ENCODE measurements at regions not wholly inside any gene's neighbourhood (a gene's known extent, or its start where the extent isn't known, plus 50 kb on each side); places are given as distances from the start of the nearest gene placed in this dataset.
"Not testable (repeated sequence)": the region's sequence is repeated elsewhere in the genome, so short reads cannot be mapped to it uniquely, and the experiment has no call there.

DNA sequence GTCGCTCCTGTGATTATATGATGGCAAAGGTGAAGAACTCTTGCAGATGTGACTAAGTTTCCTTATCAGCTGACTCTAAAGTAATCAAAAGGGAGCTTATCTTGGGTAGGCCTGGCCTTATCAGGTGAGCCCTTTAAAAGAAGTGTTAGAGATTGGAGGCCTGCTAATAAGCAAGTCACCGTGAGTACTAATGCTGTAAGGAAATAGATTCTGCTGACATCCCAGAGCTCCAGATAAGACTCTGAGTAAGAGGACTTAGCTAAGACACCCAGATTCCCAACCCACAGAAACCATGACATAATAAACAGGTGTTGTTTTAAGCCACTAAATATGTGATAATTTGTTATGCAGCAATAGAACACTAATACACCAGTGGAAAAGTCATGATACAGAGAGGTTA lies 99.9 kb upstream of the FAM20A start:
- no peak for DNase-seq (ENCODE audit: low read depth in 2 of 2)

DNA sequence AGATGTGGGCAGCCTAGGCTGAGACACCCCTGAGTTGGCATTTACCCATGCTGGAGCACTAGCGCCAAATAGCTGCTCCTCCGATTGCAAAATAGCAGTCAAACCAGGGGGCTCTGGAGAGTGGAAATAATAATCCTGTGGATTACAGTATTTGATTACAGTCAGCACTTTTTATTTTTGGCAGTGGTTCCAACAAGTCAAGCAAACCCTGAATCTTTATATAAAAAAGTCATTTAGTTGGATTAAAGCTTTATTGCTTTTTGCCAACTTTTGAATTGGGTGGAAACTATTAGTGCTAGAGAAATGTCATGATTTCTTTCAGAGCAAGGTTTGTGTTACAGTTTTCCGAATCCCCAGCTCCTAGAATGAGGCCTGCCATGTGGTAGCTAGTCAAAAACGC lies 99.3 kb upstream of the FAM20A start:
- no peak for DNase-seq (ENCODE audit: low read depth in 2 of 2)

DNA sequence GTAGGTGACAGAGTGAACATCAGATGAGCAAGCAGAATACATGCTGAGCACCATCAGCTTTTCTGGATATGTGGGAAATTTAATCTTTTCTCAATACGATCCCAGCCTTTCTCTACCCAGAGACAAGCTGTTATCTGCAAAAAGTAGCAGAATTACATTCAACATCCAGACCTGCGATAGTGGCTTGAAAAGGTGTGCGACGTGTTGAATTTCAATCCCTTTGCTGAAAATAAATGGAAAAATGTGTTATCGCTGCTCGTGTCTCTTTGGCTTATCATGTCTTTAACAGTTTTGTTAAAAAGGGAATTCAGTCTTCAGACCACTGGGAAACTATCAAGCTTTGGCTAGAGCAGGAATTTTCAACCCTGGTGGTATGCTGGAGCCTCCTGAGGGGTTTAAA lies 98.8 kb upstream of the FAM20A start:
- no peak for DNase-seq (ENCODE audit: low read depth in 2 of 2)

DNA sequence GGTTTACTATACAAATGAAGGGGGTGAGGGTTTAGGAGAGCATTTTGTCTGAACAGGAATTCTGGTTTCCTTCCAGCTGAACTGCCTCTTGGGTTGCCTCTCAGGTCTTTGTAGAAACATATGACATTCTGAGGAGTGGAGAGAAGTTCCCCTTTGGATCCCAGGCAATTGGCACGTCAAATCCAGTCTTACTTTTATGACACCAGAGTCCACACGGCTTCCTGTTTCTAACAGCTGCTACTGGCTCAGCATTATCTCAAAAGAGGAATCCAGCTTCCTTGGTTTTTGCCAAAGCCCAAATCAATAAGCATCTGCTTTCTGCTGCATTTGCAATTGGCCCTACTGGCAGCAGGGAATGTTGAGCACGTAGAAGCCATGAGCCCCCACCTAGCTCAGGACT lies 97.6 kb upstream of the FAM20A start:
- DNase-seq (ENCODE audit: low read depth in 2 of 2), result no peak

DNA sequence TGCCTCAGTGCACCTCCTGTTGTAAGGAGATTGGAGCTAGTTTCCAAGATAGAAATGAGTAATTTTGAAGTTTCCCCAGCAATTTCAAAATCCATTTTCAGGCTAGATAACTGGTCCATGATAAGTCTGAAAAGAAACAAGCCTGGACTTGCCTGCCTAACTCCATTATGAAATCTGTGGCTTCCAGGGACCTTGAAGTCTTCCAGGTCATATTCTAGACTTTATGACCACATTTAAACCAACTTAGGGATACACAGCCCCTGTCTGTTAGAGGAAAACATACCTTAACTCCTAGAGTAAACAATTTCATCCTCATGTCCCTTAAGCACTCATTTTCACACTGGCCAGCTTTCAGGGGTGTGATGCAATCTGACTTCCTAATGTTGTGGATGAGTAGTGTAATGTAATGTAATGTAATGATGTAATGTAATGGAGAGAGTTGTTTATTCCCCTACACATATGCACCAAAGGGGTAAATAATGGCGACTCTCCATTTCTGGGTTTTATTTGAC lies 96.7 kb upstream of the FAM20A start:
- no peak for DNase-seq (ENCODE audit: low read depth in 2 of 2)

DNA sequence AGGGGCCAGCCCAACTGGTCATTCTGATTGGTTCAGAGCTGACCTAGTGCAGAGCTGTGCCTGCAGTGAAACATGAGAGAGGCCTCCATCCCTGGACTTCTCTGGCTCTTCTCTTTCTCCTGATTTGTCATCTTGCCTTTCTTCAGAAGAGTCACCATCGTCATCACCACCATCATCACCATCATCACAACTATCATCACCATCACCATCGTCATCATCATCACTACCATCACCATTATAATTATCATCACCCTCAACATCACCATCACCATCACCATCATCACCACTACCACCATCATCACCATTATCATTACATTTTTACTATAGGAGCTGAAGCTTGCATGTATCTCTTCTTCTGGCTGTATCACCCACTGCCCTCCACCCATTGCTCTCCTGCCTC lies 94.5 kb upstream of the FAM20A start:
- no peak for DNase-seq (ENCODE audit: low read depth in 2 of 2)

DNA sequence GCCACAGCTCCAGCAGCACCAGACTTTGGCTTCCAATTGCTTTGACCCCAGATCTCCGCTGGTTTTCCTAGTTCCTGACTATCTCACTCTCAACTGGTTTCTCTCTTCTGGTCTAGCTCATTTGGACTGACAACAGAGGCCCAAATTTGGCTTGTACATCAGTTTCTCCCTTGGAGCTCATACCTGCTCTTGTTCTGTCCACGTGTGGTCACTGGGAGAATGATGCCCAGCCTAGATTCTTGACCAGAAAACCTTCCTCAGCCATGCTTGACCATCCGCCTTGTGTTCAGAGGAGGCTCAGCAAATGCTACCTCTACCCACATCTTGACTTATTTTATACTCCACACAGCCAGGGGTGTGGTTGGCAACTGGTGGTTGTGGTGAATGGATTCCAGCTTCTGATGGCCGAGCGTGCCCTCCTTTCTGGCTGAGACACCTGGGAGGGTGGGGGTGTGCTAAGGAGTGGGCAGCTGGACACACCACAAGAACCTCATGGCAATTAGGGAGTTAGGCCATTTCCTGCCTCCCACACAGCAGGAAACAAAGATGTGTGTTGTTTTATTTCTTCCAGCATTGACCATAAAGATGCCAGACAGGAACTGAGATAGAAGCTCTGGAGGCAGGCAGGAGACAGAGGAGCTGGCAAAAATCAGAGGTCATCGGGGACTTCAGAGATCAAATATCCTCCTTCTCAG lies 93.8 kb upstream of the FAM20A start:
- no peak for DNase-seq (ENCODE audit: low read depth in 2 of 2)

DNA sequence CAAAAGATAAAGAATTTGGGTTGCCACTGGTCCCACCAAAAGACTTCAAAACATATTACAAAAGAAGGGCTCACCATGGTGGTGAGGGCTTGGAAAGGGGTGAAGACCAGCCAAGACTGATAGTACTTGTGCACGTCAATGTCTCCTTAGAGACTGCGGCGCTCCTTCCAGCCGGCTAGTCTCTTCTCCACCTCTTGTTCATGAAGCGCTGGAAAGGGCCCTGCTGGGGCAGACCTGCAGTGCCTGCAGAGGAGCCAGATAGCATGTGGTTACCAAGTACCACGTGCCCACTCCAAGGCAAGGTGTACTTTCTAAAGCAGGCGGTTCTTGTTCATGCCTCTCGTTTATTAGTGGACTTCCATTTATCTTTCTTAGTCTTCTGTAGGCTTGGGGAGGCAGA lies 92.7 kb upstream of the FAM20A start:
- no peak for DNase-seq (ENCODE audit: low read depth in 2 of 2)

DNA sequence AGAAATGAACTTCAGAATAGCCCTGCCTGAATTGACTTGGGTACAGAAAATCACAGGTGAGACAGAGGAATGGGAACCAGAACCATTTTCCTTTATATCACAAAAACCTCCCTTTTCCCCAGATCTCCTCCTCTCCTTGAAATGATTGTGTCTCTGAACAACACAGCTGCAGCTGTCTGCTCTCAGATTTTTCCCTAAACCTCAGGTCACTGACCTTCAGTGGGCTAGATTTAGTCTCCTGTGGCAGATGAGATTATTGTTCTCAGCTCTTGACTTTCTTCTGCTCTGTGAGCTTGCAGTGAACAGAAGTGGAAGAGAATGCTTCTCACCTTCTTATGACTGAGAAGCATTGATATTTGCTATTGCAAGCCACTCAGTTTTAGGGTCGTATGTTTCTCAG lies 92.3 kb upstream of the FAM20A start:
- DNase-seq (ENCODE audit: low read depth in 2 of 2), result no peak

DNA sequence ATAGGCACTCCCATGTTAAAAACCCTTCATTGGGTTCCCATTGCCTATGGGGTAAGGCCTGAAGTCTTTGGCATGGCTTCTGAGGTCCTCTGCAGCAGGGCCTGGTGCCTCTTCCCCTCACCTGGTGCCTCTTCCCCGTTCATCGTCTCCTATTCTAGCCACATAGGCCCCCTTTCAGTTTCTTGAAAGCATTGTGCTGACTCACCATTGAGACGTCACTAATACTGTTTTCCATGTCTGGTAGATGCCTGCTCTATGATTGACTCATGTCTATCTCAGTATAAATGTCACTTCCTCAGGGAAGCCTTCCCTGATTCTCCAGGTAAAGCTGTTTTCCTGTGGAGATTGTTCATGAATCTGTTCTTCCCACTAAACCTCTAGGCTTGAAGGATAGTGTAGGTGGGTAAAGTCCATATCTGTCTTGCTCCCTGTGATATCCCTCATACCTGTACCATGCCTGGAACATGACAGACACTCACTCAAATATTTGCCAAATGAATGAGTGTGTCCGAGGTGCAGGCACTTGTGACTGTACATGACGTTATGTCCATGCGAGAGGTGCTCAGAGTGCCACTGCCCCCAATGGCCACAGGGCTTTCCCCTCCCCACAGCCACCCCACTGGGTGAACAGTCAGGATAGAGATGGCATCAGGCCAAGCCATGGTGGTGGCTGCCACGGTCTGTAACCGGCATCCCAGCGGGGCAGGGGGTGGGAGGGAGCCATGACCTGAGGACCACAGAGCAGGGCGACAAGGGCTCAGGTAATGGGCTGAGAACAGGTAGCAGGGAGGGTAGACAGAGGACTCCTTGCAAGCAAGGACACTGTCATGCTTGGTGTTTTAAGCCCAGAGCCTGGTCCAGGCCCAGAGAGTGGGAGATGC lies 85.2 kb upstream of the FAM20A start:
- DNase-seq (ENCODE audit: low read depth in 2 of 2), result no peak

DNA sequence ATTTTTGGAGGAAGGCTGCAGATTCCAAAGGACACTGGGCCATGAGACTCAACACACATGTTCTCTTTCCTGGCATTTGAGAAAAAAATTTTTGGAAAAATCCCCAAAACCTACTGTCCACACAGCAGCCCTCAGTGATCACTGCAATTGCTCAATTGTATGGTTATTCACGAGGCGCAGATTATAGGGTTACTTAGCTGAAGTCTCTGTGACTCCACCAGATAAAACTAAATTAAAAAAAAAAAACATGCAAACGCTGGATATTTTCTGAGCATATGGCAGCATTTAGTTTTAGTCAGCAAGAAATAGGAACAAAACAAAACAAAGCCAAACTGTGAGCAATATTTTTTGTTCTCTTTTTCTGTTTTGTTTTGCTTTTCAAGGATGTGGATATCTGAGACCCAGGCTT lies 83.8 kb upstream of the FAM20A start:
- DNase-seq (ENCODE audit: low read depth in 2 of 2), result no peak

DNA sequence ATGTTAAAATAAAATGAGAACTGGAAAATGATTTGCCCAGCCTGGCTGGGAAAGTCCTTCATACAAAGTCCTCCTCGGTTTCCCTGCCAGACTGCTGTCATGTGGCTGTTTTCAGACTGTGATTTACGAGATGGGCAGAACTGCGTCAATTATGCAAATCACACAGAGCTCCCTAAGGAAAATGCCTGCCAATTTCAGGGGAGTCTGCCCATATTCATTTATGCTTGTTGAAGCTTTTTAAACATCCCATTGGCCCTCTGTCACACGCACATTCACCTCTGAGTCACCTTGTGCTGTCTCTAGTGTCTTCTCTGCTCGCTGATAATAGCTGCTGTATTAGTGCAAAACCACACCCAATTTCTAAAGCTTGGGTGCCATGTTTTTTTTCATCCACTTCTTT lies 81.7 kb upstream of the FAM20A start:
- no peak for DNase-seq (ENCODE audit: low read depth in 2 of 2)

DNA sequence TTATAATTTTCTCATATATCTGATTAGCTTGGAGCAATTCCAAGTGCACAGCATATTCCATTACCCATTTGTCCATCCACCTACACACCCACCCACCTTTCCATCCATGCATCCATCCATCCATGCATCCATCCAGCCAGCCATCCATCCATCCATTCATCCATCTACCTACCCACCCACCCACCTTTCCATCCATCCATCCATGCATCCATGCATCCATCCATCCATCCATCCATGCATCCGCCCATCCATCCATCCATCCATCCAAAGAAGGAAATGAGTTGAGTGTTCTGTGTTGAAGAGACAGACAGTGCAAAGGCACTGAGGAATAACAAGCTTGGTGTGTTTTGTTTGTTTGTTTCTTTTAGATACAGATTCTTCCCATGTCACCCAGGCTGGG lies 78.7 kb upstream of the FAM20A start:
- no peak for DNase-seq (ENCODE audit: low read depth in 2 of 2)

DNA sequence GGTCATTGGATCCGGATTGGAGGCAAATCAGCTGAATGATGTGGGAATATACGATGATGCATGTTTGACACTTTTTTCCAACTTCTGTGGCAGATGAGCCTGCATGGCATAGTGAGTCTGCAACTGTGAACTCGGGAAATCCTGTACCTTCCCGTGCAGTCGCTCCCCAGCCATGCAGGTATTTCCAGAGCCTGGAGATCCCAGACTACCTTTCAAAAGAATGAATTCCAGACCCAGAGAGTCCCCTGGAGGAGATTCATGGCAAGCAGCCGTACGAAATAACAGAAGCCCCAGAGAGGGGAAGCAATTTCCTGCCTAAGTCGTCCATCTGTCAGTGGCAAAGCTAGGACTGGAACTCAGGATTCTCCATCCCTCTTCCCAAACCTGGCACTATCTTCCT lies 75.7 kb upstream of the FAM20A start:
- no peak for DNase-seq (ENCODE audit: low read depth in 2 of 2)

DNA sequence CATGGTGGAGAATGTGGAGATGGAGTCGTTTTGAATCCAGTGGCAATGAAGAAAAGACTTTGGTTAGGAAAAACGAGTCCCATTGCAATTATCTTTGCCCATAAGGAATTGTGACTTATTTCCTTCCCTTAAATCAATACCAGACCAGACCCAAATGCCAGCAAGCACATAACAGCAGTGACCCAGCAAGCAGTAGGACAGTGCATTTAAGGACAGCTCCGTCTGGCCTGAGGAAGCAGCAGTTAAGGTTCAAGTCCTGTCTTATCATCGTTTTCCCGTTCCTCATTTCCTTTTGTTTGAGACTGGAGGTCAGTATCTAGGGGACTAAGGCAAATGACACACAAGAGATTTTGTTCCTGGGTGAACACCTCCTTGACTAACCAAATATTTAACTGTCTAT lies 74.6 kb upstream of the FAM20A start:
- DNase-seq (ENCODE audit: low read depth in 2 of 2), result no peak

DNA sequence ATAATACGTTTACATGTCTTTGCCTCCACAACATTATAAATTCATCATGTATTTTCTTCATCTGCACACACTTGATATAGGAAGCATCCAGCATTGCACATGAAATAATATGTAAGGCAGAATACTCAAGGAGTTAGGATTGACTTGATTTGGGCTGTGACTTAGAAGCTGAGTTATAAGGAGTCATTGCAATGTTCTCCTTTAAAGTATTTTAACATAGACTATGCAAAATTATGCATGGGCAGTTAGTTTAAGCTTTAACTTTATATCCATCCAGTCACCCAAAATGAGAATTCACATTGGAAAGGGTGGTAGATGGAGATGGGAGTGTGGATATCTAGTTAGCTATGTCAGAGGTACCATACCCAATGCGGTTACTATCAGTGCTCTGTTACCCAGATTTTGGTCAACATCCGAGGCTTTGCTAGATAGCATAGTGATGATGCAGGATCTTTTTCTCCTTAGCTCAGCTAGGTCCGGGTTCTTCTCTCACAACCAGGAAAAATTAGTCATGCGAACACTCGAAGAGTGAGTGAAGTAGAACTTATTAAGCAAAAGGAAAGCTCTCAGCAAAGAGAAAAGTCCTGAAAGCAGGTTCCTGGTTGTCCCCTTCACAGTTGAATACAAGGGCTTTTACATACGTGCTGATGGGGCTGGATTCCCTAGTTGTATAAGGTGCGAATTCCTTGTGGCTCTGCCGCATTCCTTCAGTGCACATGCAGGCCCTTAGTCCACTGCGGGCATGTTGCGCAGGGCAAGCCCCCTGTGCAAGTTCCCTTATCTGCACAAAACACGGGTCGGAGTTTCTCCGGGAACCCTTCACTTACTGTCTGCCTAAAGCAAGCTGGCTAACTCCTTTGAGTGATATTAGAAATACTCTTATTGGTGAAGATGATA lies 73.1 kb upstream of the FAM20A start:
- no peak for DNase-seq (ENCODE audit: low read depth in 2 of 2)

DNA sequence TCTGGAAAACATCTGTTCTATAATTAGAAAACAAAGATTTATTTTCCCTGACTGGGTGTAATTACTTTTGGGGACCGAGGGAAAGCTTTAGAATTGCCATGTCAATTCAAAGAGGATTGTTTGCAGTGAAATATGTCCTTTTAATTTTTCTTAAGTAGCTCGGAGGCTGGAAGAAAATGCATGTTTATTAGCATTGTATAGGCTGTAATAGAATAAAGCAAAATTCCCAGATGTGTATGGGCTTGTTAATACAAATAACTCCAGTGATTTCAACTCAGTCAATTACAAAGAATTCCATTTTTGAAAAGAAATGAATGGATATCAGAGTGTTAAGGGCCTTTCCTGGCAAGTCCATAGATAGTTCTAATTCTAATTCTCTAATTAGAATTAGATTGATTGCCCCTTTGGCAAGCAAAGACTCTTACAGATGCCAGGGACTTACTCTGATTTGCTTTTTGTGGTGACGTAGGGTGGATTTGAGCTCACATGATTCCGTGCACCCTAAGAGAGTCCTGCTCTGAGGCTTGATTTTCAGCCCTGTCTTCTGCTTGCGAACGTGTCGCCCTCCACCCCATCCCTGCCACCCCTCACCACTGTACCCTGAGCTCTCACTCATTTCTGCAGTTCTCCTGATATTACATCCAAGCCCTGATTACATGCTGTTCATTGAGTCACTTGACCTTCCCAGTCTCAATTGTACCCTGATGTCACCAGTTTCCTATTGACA lies 70.0 kb upstream of the FAM20A start:
- DNase-seq (ENCODE audit: low read depth in 2 of 2), result no peak

DNA sequence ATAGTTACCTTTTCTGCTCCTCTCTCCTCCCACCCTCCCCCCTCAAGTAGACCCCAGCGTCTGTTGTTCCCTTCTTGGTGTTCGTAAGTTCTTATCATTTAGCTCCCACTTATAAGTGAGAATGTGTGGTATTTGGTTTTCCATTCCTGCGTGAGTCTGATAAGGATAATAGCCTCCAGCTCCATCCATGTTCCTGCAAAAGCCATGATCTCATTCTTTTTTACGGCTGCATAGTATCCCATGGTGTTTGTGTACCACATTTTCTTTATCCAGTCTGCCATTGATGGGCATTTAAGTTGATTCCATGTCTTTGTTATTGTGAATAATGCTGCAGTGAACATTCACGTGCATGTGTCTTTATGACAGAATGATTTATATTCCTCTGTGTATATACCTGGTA lies 65.3 kb upstream of the FAM20A start:
- not testable (repeated sequence) for DNase-seq (ENCODE audit: low read depth in 2 of 2)

DNA sequence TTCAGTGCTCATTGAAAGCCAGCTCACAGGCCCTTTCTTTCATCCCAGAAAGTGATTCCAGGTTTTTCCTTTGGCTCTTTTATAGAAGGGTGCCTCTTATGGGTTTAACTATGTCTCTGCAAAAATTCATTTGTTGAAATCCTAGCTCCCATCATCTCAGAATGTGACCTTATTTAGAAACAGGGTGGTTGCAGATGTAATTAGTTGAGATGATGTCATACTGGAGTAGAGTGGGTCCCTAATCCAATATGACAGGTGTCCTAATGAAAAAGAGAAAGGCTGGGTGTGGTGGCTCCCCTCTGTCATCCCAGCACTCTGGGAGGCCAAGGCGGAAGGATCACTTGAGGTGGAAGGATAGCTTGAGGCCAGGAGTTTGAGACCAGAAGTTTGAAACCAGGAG lies 64.2 kb upstream of the FAM20A start:
- no peak for DNase-seq (ENCODE audit: low read depth in 2 of 2)

DNA sequence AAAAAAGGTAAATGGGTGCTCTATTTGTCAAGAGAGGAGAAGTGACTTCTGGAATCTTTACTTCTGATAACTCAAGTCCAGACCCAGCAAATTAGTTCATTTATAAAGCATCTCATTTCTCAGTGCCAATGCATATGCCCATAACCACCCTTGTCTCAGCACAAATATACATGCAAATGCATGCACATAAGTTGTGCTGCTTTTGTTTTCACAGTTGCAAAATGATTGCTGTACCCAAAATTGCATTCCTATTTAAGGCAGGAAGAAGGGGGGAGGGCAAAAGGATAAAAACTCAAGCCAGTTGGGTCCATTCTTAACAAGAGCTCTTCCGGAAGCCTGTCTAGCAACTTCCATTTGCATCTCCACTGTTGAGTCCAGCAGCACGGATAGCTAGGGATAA lies 61.3 kb upstream of the FAM20A start:
- DNase-seq (ENCODE audit: low read depth in 2 of 2), result no peak

DNA sequence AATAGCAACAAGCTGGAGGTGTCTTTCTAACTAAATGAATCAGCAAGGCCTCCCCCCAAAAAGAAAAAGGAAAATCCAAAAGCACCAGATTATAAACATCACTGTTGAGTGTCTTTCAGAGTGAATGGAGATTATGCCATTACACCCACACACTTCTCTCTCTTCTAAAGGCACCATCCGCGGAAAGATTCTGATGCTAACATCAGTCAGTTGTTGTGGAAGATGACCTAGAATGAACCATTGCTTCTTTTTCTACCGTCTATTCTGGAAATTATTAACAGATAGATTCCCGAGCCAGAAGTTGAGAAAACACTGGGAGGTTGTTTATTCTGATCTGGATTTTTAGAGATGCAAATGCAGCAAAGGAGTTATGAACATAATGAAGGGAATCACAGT lies 60.9 kb upstream of the FAM20A start:
- no peak for DNase-seq (ENCODE audit: low read depth in 2 of 2)
